T-helper 17 cell (primary cell): ENCODE measurements at regions not wholly inside any gene's neighbourhood (a gene's known extent, or its start where the extent isn't known, plus 50 kb on each side); places are given as distances from the start of the nearest gene placed in this dataset.
"Not testable (repeated sequence)": the region's sequence is repeated elsewhere in the genome, so short reads cannot be mapped to it uniquely, and the experiment has no call there.

Experiments
- ATAC-seq: fragments of 150-1000 bp; cut with Tn5 transposase; 2 replicates; pipeline ENCODE4 v1.10.0; 2021; ENCODE audit warnings: mild to moderate bottlenecking, moderate library complexity
- DNase-seq, 3 donors: peaks; one replicate each; pipeline versions ENCODE4 v3.0.0 to v3.0.0-alpha.2; 2020 to 2021
- H3K9me3 ChIP-seq: one replicate; pipeline ENCODE4 v1.7.0; 2013; ENCODE audit warnings: low read length, mild to moderate bottlenecking; ENCODE audit not compliant: control insufficient read depth, poor library complexity, severe bottlenecking
- H3K27ac Mint-ChIP-seq: one replicate; pipeline ENCODE4 v1.8.0; 2022; ENCODE audit warnings: mild to moderate bottlenecking, moderate library complexity, mixed read lengths
- H3K27me3 Mint-ChIP-seq: one replicate; pipeline ENCODE4 v1.8.0; 2022; ENCODE audit warnings: mixed read lengths
- H3K36me3 Mint-ChIP-seq: one replicate; pipeline ENCODE4 v1.8.0; 2022; ENCODE audit warnings: low read depth, mixed read lengths
- H3K4me1 Mint-ChIP-seq: one replicate; pipeline ENCODE4 v1.8.0; 2022; ENCODE audit warnings: mild to moderate bottlenecking, mixed read lengths
- H3K4me3 Mint-ChIP-seq: one replicate; pipeline ENCODE4 v1.8.0; 2022; ENCODE audit warnings: mild to moderate bottlenecking, moderate library complexity, mixed read lengths

DNA sequence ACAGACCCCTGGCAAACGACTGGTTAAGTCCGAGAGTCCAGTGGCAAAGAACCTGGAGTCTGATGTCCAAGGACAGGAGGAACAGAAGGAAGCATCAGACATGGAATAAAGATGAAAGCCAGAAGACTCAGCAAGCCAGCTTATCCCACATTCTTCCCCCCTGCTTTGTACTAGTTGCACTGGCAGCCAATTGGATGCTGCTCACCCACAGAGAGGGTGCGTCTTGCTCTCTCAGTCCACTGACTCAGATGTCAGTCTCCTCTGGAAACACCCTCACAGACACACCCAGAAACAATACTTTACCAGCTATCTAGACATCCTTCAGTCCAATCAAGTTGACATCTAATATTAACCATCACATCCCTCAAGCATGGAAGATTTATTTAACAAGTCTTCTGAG lies 1265.8 kb upstream of the CNTN5 start:
- DNase-seq = no peak
- no peak overlapping the region for H3K27ac Mint-ChIP-seq
- no peaks in the 10 kb centered on the region for H3K27me3 Mint-ChIP-seq
- H3K4me1 Mint-ChIP-seq = no peaks in the 10 kb centered on the region
- H3K36me3 Mint-ChIP-seq = no peaks in the 10 kb centered on the region
- ATAC-seq = no peak
- no peaks in the 10 kb centered on the region for H3K9me3 ChIP-seq
- H3K4me3 Mint-ChIP-seq = no peak overlapping the region

DNA sequence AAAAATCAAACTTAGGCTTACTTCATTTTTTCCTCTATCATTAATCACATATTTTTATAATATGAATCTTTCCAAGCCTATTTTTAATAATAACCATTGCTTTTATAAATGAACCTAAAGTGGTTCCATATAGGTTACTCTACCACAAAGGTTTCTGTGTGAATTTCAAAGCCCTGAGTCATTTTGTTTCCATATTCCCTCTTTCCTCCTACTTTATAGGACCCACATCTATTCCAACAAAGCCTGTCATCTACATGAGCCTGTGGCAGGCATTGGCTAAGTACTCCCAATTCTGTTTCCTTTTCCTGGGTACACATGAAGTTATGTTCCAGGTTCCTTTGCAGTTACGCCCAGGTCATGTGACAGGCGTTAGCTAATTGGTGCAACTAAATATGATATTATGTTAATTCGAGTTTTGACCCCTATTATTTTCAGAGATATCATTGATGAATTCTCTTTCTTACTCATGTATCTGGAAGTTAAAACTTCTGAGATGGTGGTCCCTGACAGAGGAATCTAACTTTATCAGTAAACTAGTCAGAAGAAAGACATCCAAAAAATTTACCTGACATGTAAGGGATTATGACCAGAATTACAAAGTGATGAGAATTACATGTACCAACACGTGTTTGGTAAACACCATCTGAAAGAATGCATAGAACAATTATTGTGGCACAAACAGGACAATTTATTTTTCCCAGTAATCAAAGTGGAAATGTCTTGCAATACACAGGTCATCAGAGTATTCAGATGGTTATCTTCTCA lies 1264.0 kb upstream of the CNTN5 start:
- no peaks in the 10 kb centered on the region for H3K9me3 ChIP-seq
- DNase-seq = no peak

DNA sequence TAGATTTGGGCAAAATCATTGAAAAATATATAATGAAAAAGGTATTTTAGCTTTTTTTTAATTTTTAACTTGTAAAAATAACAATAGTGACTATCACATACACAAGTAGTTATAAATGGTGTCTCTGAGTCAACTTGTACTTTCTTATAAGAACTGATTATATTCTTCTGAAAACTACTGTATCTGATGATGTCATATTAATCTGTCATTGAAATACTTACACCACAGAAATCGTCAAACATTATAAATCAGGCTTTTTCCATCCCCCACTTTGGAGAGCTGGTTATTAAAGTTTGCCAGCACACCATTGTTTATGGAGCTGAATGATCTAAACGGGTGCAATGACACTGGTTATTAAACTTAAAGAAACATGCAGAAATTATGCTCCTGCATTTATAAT lies 1259.6 kb upstream of the CNTN5 start:
- no peak for ATAC-seq
- DNase-seq = no peak
- Mint-ChIP-seq H3K27ac (no peak overlapping the region), H3K27me3 (no peaks in the 10 kb centered on the region), H3K36me3 (no peaks in the 10 kb centered on the region), H3K4me1 (no peaks in the 10 kb centered on the region), H3K4me3 (no peak overlapping the region)
- H3K9me3 ChIP-seq = no peaks in the 10 kb centered on the region

More for the DNA sequence above, 1264.0 kb upstream of the CNTN5 start:
- Mint-ChIP-seq H3K27ac (no peak overlapping the region), H3K4me1 (no peaks in the 10 kb centered on the region), H3K27me3 (no peaks in the 10 kb centered on the region), H3K4me3 (no peak overlapping the region), H3K36me3 (no peaks in the 10 kb centered on the region)
- no peak for ATAC-seq

DNA sequence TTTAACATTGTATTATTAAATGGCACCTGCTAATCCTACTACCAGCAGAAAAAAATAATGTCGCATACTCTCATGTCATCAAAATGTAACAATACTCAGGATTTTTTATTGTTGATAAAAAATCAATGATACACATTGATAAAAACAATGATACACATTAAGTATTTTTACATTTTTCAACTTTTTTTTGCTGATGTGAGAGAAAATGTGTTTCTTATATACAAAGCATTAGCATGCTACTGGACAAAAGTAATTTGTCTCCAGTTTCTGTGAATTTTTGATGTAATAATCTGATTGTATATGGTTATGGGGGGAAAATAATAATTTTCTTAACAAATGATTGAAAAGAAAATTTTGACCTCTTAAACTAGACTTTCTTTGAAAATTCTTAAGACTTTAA lies 1256.6 kb upstream of the CNTN5 start:
- DNase-seq = no peak
- ATAC-seq = no peak
- H3K4me3 Mint-ChIP-seq = no peak overlapping the region

DNA sequence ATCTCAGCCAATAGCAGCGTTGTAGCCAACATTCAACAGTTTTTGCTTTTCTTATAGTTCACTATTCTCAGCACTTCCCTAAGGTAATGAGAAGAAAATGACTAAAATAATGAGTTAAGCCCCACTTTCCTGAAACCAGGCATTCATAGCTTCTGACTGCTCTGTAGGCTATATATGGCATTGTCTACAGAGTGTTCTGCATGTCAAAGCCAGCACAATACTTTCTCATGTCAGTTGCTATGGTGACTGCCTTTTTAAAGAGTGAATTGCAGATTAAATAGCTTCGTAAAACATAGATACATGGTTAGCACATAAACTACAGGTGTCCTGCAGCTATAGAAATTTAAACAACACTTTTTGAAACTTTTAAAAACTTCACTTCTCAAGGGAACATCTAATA lies 1256.1 kb upstream of the CNTN5 start:
- H3K27me3 Mint-ChIP-seq = no peaks in the 10 kb centered on the region
- DNase-seq (no peak), ATAC-seq (no peak)
- no peaks in the 10 kb centered on the region for H3K9me3 ChIP-seq
- H3K36me3 Mint-ChIP-seq = no peaks in the 10 kb centered on the region
- H3K4me1 Mint-ChIP-seq = no peaks in the 10 kb centered on the region
- no peak overlapping the region for H3K4me3 Mint-ChIP-seq
- no peak overlapping the region for H3K27ac Mint-ChIP-seq

More for the DNA sequence above, 1256.6 kb upstream of the CNTN5 start:
- H3K27ac Mint-ChIP-seq = no peak overlapping the region
- no peaks in the 10 kb centered on the region for H3K9me3 ChIP-seq
- no peaks in the 10 kb centered on the region for H3K4me1 Mint-ChIP-seq
- H3K27me3 Mint-ChIP-seq = no peaks in the 10 kb centered on the region
- H3K36me3 Mint-ChIP-seq = no peaks in the 10 kb centered on the region

DNA sequence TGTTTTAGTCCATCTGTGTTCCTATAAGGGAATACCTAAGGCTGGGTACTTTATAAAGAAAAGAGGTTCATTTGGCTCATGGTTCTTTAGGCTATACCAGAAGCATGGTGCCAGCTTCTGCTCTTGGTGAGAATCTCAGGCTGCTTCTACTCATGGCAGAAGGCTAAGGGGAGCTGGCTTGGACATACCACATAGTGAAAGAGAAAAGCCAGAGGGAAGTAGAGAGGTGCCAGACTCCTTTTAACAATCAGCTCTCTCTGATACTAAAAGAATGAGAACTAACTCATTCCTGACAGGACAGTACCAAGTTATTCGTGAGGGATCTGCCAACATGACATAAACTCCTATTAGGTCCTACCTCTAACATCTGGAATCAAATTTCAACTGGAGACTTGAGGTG lies 1250.2 kb upstream of the CNTN5 start:
- Mint-ChIP-seq H3K27me3 (no peaks in the 10 kb centered on the region), H3K4me3 (no peak overlapping the region), H3K27ac (no peak overlapping the region), H3K4me1 (no peaks in the 10 kb centered on the region), H3K36me3 (no peaks in the 10 kb centered on the region)
- ATAC-seq (no peak), DNase-seq (no peak)
- no peaks in the 10 kb centered on the region for H3K9me3 ChIP-seq

DNA sequence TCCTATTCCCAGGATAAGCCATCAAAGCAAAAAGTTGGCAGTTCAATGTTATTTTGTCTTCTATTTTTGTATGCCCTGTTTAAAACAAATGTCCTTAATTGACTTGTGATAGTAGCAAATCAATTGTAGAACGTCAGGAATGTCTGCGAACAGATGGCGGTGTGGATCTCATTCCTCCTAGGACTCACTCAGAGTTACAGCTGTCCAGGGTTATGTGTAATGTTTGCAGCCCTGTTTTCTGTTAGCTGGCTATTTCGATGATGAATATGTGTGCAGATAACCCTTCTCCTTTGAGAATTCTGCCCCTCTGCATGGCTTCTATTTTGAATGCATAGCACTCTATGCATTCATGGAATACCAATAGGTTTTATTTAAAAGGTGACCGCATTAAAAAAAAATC lies 1248.0 kb upstream of the CNTN5 start:
- ATAC-seq (no peak), DNase-seq (no peak)
- no peak overlapping the region for H3K4me3 Mint-ChIP-seq
- no peak overlapping the region for H3K27ac Mint-ChIP-seq
- no peaks in the 10 kb centered on the region for H3K27me3 Mint-ChIP-seq
- no peaks in the 10 kb centered on the region for H3K9me3 ChIP-seq
- H3K4me1 Mint-ChIP-seq = no peaks in the 10 kb centered on the region
- no peaks in the 10 kb centered on the region for H3K36me3 Mint-ChIP-seq

DNA sequence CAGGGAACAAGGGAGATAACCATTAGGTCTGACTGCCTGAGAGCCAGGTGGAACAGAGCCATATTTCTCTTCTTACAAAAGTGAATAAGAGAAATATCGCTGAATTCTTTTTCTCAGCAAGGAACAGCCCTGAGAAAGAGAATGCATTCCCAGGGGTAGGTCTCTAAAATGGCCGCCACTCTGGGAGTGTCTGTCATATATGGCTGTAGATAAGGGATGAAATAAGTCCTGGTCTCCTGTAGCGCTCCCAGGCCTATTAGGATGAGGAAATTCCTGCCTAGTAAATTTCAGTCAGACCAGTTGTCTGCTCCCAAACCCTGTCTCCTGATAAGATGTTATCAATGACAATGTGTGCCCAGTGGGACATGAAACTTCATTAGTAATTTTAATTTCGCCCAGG lies 1236.4 kb upstream of the CNTN5 start:
- not testable (repeated sequence) for H3K9me3 ChIP-seq, H3K27me3 Mint-ChIP-seq, H3K27ac Mint-ChIP-seq, H3K4me3 Mint-ChIP-seq, H3K36me3 Mint-ChIP-seq, H3K4me1 Mint-ChIP-seq, ATAC-seq, DNase-seq

DNA sequence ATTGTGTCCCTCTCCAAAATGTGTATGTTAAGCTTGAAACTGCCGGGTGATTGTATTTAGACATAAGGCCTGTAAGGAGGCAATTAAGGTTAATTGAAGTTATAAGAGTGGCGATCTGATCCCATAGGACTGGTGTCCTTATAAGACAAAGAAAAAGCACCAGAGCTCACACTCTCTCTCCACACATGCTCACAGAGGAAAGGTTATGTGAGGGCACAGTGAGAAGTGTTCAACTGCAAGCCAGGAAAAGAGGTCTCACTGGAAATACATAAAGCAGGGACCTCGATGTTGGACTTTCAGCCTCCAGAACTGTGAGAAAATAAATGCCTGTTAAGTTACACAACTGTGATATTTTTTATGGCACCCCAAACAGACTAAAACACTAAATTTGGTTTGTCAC lies 1233.8 kb upstream of the CNTN5 start:
- no peak for ATAC-seq
- DNase-seq = no peak
- H3K9me3 ChIP-seq = no peaks in the 10 kb centered on the region
- Mint-ChIP-seq H3K4me3 (no peak overlapping the region), H3K27me3 (no peaks in the 10 kb centered on the region), H3K36me3 (no peaks in the 10 kb centered on the region), H3K27ac (no peak overlapping the region), H3K4me1 (no peaks in the 10 kb centered on the region)

DNA sequence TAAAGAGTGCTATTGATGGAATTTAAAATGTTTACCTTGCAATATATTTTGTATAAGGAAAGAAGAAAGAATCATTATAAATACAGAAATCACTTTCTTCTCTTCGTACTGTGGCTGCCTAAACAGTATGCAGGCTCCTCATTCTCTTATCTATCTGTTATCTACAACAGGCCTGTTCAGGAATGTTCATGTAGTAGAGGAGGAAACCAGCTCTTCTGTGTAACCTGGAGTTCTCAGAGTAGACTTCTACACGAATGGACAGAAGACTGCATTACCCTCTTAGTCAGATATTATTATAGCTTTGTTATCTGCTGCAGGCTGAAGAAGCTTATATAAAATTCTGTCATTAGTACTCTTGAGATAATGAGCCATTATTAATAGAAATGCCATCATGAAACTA lies 1225.9 kb upstream of the CNTN5 start:
- ATAC-seq (no peak), DNase-seq (no peak)
- Mint-ChIP-seq H3K36me3 (no peaks in the 10 kb centered on the region), H3K4me1 (no peaks in the 10 kb centered on the region), H3K4me3 (no peak overlapping the region), H3K27ac (no peak overlapping the region), H3K27me3 (no peaks in the 10 kb centered on the region)
- H3K9me3 ChIP-seq = no peaks in the 10 kb centered on the region

DNA sequence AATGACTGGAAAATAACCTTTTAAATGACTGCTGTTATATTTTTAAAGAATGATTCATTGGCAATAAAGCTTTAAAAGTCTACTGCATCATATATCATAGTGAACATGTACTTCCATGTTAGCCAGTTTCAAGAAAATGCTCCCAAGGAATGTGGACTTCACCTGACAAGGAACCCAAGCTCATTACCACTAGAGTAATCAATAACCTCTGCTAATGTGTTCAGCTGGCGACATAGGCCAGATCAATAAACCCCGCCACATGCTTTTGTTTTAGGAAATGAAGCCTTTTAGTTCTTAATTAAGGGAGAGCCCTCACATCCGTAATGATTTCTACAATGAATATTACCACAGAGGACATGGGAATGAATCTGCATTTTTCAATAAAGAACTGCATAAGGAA lies 1219.9 kb upstream of the CNTN5 start:
- Mint-ChIP-seq H3K27ac (no peak overlapping the region), H3K36me3 (no peaks in the 10 kb centered on the region), H3K4me3 (no peak overlapping the region), H3K4me1 (no peaks in the 10 kb centered on the region), H3K27me3 (no peaks in the 10 kb centered on the region)
- no peaks in the 10 kb centered on the region for H3K9me3 ChIP-seq
- DNase-seq (no peak), ATAC-seq (no peak)

DNA sequence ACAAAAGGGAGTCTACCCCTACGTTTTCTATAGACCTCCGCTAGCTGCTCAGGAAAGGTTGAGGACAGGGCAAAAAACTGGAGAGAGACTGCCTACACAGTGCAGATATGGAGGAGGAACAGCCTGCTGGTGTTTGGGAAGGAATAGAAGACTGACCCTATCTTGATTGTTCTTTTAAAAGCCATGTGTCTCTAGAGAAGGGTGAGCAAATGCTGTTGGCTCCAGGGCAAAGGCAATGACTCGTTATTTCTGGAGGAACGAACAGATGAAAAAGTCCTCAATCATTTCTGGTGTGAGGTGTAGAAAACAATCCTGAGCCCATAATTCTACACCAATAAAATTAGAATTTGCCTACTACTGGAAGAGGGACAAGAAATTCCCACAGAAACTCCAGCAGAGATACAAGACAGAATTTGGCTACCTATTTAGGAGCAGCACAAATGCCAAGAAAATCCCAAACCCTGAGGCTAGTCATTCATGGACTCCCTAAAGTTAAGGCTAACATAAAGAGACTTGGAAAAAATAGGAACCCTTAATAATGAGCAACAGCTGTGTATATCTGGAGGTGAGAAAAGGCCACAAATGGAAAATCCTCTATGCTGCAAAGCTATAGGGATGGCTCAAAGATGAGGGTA lies 1206.3 kb upstream of the CNTN5 start:
- no peaks in the 10 kb centered on the region for H3K9me3 ChIP-seq
- H3K4me1 Mint-ChIP-seq = no peaks in the 10 kb centered on the region
- ATAC-seq = no peak
- H3K27me3 Mint-ChIP-seq = no peaks in the 10 kb centered on the region
- no peak overlapping the region for H3K4me3 Mint-ChIP-seq
- DNase-seq = no peak
- H3K36me3 Mint-ChIP-seq = no peaks in the 10 kb centered on the region
- no peak overlapping the region for H3K27ac Mint-ChIP-seq

DNA sequence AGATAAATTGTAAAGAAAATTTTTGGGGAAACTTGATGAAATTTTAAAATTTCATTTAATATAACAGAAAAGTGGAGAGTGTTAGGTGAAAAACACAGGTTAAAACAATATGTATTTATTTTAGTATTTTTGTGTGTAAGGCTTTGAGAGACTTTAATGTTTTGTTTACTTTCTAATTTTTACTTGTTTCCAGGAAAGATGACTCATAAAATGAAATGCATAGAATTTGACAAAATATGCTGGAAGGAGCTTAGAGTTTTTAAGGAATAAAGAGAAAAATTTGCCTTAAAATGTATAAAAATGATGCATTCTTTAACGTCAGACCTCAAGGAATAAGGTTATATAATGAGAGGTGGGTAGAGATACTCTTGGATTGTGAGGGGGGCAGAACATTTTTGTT lies 1205.1 kb upstream of the CNTN5 start:
- H3K4me1 Mint-ChIP-seq = no peaks in the 10 kb centered on the region
- H3K4me3 Mint-ChIP-seq = no peak overlapping the region
- DNase-seq (no peak), ATAC-seq (no peak)
- H3K27me3 Mint-ChIP-seq = no peaks in the 10 kb centered on the region
- H3K36me3 Mint-ChIP-seq = no peaks in the 10 kb centered on the region
- H3K27ac Mint-ChIP-seq = no peak overlapping the region
- no peaks in the 10 kb centered on the region for H3K9me3 ChIP-seq

DNA sequence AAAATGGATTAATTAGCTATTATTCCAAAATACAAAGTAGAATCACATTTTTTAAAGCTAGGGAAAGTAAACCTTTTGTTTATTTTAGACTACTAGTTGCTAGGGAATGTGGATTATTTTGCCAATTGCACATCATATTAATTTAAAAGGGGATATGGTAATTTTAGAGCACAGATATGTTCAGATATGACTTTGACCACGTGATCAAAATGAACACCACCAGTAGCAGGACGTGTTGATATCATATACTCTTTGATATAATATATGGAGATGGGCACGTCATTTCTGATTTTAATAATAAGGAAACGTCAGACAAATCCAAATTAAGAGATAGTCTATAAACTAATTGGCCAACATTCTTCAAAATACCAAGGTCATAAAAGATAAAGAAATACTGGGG lies 1188.3 kb upstream of the CNTN5 start:
- Mint-ChIP-seq H3K36me3 (no peaks in the 10 kb centered on the region), H3K27me3 (no peaks in the 10 kb centered on the region), H3K27ac (no peak overlapping the region), H3K4me1 (no peaks in the 10 kb centered on the region), H3K4me3 (no peak overlapping the region)
- H3K9me3 ChIP-seq = no peaks in the 10 kb centered on the region
- DNase-seq (no peak), ATAC-seq (no peak)
